Osteoblast (primary cell): ENCODE measurements at regions not wholly inside any gene's neighbourhood (a gene's known extent, or its start where the extent isn't known, plus 50 kb on each side); places are given as distances from the start of the nearest gene placed in this dataset.

Experiments used
- DNase-seq: peaks from one replicate; pipeline ENCODE4 v3.0.0; 2011; ENCODE audit warnings: low spot score, mixed read lengths; ENCODE audit not compliant: insufficient read length; ENCODE audit errors: missing footprints
- H2AFZ ChIP-seq: 2 replicates; pipeline ENCODE4 v1.6.0; 2011; ENCODE audit warnings: mild to moderate bottlenecking, low read length
- H3K27ac ChIP-seq: 2 replicates; pipeline ENCODE4 v1.5.1; 2011; ENCODE audit warnings: mild to moderate bottlenecking, low read depth, low read length, moderate library complexity
- H3K27me3 ChIP-seq: 2 replicates; pipeline ENCODE4 v1.6.0; 2012; ENCODE audit warnings: mild to moderate bottlenecking, control low read depth, inconsistent platforms, low read length, moderate library complexity; ENCODE audit not compliant: insufficient read depth
- H3K36me3 ChIP-seq: 2 replicates; pipeline ENCODE4 v1.5.1; 2011; ENCODE audit warnings: mild to moderate bottlenecking, low read length, control low read depth, moderate library complexity; ENCODE audit not compliant: insufficient read depth
- H3K4me1 ChIP-seq: 2 replicates; pipeline ENCODE4 v1.5.1; 2011; ENCODE audit warnings: mild to moderate bottlenecking, low read length, control low read depth, moderate library complexity; ENCODE audit not compliant: insufficient read depth
- H3K4me2 ChIP-seq: 2 replicates; pipeline ENCODE4 v1.6.0; 2011; ENCODE audit warnings: mild to moderate bottlenecking, low read length; ENCODE audit not compliant: insufficient read depth
- H3K4me3 ChIP-seq: fragments of 200-600 bp; sonication (generic); 3 replicates; pipeline ENCODE4 v1.5.1; 2012; ENCODE audit warnings: mild to moderate bottlenecking, low read length, inconsistent platforms; ENCODE audit not compliant: insufficient read depth
- H3K79me2 ChIP-seq: 2 replicates; pipeline ENCODE4 v1.6.0; 2012; ENCODE audit warnings: mild to moderate bottlenecking, low read length, control low read depth, inconsistent platforms; ENCODE audit not compliant: insufficient read depth
- H3K9me3 ChIP-seq: 2 replicates; pipeline ENCODE4 v1.5.1; 2011; ENCODE audit warnings: low read depth, low read length, control low read depth
- H4K20me1 ChIP-seq: 2 replicates; pipeline ENCODE4 v1.6.0; 2012; ENCODE audit warnings: mild to moderate bottlenecking, low read length, control low read depth; ENCODE audit not compliant: insufficient read depth
- CTCF ChIP-seq: IDR thresholded peaks from 2 replicates; pipeline ENCODE4 v1.5.1; 2011; ENCODE audit warnings: mild to moderate bottlenecking, low read depth, low read length, moderate library complexity; ENCODE audit errors: extremely low read depth

GRCh38 chr2:143936848-143937722 is 582.8 kb downstream of the ZEB2 start:
- peak overlapping the region; percentile 76 for H2AFZ ChIP-seq

GRCh38 chr2:143936538-143936847 is 583.4 kb downstream of the ZEB2 start:
- H2AFZ ChIP-seq = peak overlapping the region; percentile 76
- peak overlapping the region; percentile 74 for H3K4me3 ChIP-seq
- no peaks in the 10 kb centered on the region for H3K27me3 ChIP-seq
- H3K27ac ChIP-seq = no peak overlapping the region
- DNase-seq = no peak
- TF ChIP-seq CTCF = no peak
- no peaks in the 10 kb centered on the region for H3K36me3 ChIP-seq
- no peaks in the 10 kb centered on the region for H3K79me2 ChIP-seq
- H3K4me2 ChIP-seq = peak overlapping the region; percentile 91
- H3K4me1 ChIP-seq = peaks cover 9% of the 10 kb centered on the region
- H4K20me1 ChIP-seq = no peaks in the 10 kb centered on the region
- no peaks in the 10 kb centered on the region for H3K9me3 ChIP-seq

More at GRCh38 chr2:143936848-143937722, 582.8 kb downstream of the ZEB2 start:
- Histone ChIP-seq H3K4me1 (peaks cover 9% of the 10 kb centered on the region), H3K27me3 (no peaks in the 10 kb centered on the region), H3K79me2 (no peaks in the 10 kb centered on the region), H3K4me3 (peak overlapping the region; percentile 74), H3K9me3 (no peaks in the 10 kb centered on the region), H3K36me3 (no peaks in the 10 kb centered on the region), H3K4me2 (peak overlapping the region; percentile 91), H3K27ac (no peak overlapping the region), H4K20me1 (no peaks in the 10 kb centered on the region)
- peak; percentile 88 for DNase-seq
- TF ChIP-seq CTCF = no peak

GRCh38 chr2:143935482-143935752 is 584.5 kb downstream of the ZEB2 start:
- no peak overlapping the region for H2AFZ ChIP-seq
- H3K27ac ChIP-seq = no peak overlapping the region
- H4K20me1 ChIP-seq = no peaks in the 10 kb centered on the region
- no peaks in the 10 kb centered on the region for H3K36me3 ChIP-seq
- peaks cover 9% of the 10 kb centered on the region for H3K4me1 ChIP-seq
- no peaks in the 10 kb centered on the region for H3K79me2 ChIP-seq
- no peak overlapping the region for H3K4me2 ChIP-seq
- no peak for TF ChIP-seq CTCF
- no peaks in the 10 kb centered on the region for H3K9me3 ChIP-seq
- H3K4me3 ChIP-seq = no peak overlapping the region
- no peak for DNase-seq
- H3K27me3 ChIP-seq = no peaks in the 10 kb centered on the region

GRCh38 chr2:143934626-143935481 is 585.1 kb downstream of the ZEB2 start:
- Histone ChIP-seq H3K27ac (no peak overlapping the region), H3K4me1 (peaks cover 6% of the 10 kb centered on the region), H3K4me3 (no peak overlapping the region), H4K20me1 (no peaks in the 10 kb centered on the region), H3K27me3 (no peaks in the 10 kb centered on the region), H3K4me2 (no peak overlapping the region), H3K36me3 (no peaks in the 10 kb centered on the region), H3K79me2 (no peaks in the 10 kb centered on the region), H3K9me3 (no peaks in the 10 kb centered on the region), H2AFZ (no peak overlapping the region)
- DNase-seq = no peak
- no peak for TF ChIP-seq CTCF
